Astrocyte (in vitro differentiated cells and primary cell): ENCODE measurements at regions not wholly inside any gene's neighbourhood (a gene's known extent, or its start where the extent isn't known, plus 50 kb on each side); places are given as distances from the start of the nearest gene placed in this dataset.
"Not testable (repeated sequence)": the region's sequence is repeated elsewhere in the genome, so short reads cannot be mapped to it uniquely, and the experiment has no call there.

Source experiments
- DNase-seq: peaks from one replicate; pipeline ENCODE4 v3.0.0-alpha.2; 2010; ENCODE audit warnings: low read depth
- FAIRE-seq: peaks from 2 replicates; lab custom pipeline; 2011; peaks lifted over from hg19 to GRCh38; lab: Jason Lieb, UNC
- H2AFZ ChIP-seq: 2 replicates; pipeline ENCODE4 v1.6.0; 2012; ENCODE audit warnings: low read depth, low read length, inconsistent platforms
- H3K27ac ChIP-seq: 2 replicates; pipeline ENCODE4 v1.5.1; 2011; ENCODE audit warnings: low read depth, low read length, inconsistent platforms
- H3K27me3 ChIP-seq: 2 replicates; pipeline ENCODE4 v1.6.0; 2011; ENCODE audit warnings: low read length, inconsistent platforms; ENCODE audit not compliant: insufficient read depth
- H3K36me3 ChIP-seq: 2 replicates; pipeline ENCODE4 v1.5.1; 2011; ENCODE audit warnings: low read length, inconsistent platforms; ENCODE audit not compliant: insufficient read depth
- H3K4me1 ChIP-seq: 2 replicates; pipeline ENCODE4 v1.5.1; 2011; ENCODE audit warnings: low read length, inconsistent platforms; ENCODE audit not compliant: insufficient read depth
- H3K4me2 ChIP-seq: 2 replicates; pipeline ENCODE4 v1.6.0; 2012; ENCODE audit warnings: low read length, inconsistent platforms
- H3K4me3 ChIP-seq: 2 replicates; pipeline ENCODE4 v1.5.1; 2011; ENCODE audit warnings: low read depth, mild to moderate bottlenecking, low read length, inconsistent platforms; ENCODE audit not compliant: insufficient read depth
- H3K79me2 ChIP-seq: 2 replicates; pipeline ENCODE4 v1.6.0; 2012; ENCODE audit warnings: mild to moderate bottlenecking, low read length, inconsistent platforms; ENCODE audit not compliant: insufficient read depth
- H3K9ac ChIP-seq: 2 replicates; pipeline ENCODE4 v1.6.0; 2012; ENCODE audit warnings: mild to moderate bottlenecking, low read length, inconsistent platforms
- H3K9me3 ChIP-seq: 2 replicates; pipeline ENCODE4 v1.5.1; 2012; ENCODE audit warnings: low read depth, mild to moderate bottlenecking, low read length, inconsistent platforms; ENCODE audit not compliant: insufficient read depth
- H4K20me1 ChIP-seq: 2 replicates; pipeline ENCODE4 v1.6.0; 2012; ENCODE audit warnings: low read length, inconsistent platforms; ENCODE audit not compliant: insufficient read depth
- H3K27ac Mint-ChIP-seq: one replicate; pipeline ENCODE4 v1.8.0; 2021; ENCODE audit warnings: mild to moderate bottlenecking, mixed read lengths; ENCODE audit not compliant: unreplicated experiment
- H3K27me3 Mint-ChIP-seq: one replicate; pipeline ENCODE4 v1.8.0; 2021; ENCODE audit warnings: low read depth, mixed read lengths; ENCODE audit not compliant: unreplicated experiment
- H3K36me3 Mint-ChIP-seq: one replicate; pipeline ENCODE4 v1.8.0; 2021; ENCODE audit warnings: low read depth, mixed read lengths; ENCODE audit not compliant: unreplicated experiment
- H3K4me1 Mint-ChIP-seq: one replicate; pipeline ENCODE4 v1.8.0; 2021; ENCODE audit warnings: low read depth, mixed read lengths; ENCODE audit not compliant: unreplicated experiment
- H3K4me3 Mint-ChIP-seq: one replicate; pipeline ENCODE4 v1.8.0; 2021; ENCODE audit warnings: mild to moderate bottlenecking, moderate library complexity, mixed read lengths; ENCODE audit not compliant: unreplicated experiment
- H3K9me3 Mint-ChIP-seq: one replicate; pipeline ENCODE4 v1.8.0; 2021; ENCODE audit warnings: mild to moderate bottlenecking, mixed read lengths; ENCODE audit not compliant: unreplicated experiment
- CTCF ChIP-seq: IDR thresholded peaks from 2 replicates; pipeline ENCODE4 v1.5.1; 2011; ENCODE audit warnings: low read depth, mild to moderate bottlenecking, inconsistent platforms, low read length, moderate library complexity; ENCODE audit not compliant: insufficient read depth
- EZH2 ChIP-seq: IDR thresholded peaks from 2 replicates; pipeline ENCODE4 v1.6.1; 2012; ENCODE audit warnings: mild to moderate bottlenecking, low read length, inconsistent platforms; ENCODE audit not compliant: insufficient read depth

GRCh38 chr5:18395126-18396110 is 761.2 kb downstream of the TAF11L14 start:
- H3K9me3 Mint-ChIP-seq = no peaks in the 10 kb centered on the region
- no peaks in the 10 kb centered on the region for H3K9me3 ChIP-seq
- TF ChIP-seq CTCF (no peak), EZH2 (no peak)

GRCh38 chr5:18397371-18397770 is 763.1 kb downstream of the TAF11L14 start:
- Mint-ChIP-seq H3K9me3 (no peaks in the 10 kb centered on the region), H3K4me1 (no peaks in the 10 kb centered on the region), H3K27me3 (no peaks in the 10 kb centered on the region), H3K36me3 (no peaks in the 10 kb centered on the region), H3K4me3 (no peak overlapping the region), H3K27ac (no peak overlapping the region)
- no peak overlapping the region for H2AFZ ChIP-seq
- no peaks in the 10 kb centered on the region for H3K27me3 ChIP-seq
- no peak overlapping the region for H3K4me2 ChIP-seq
- H4K20me1 ChIP-seq = no peaks in the 10 kb centered on the region
- TF ChIP-seq EZH2 (no peak), CTCF (no peak)
- no peak overlapping the region for H3K4me3 ChIP-seq
- no peaks in the 10 kb centered on the region for H3K9me3 ChIP-seq
- H3K79me2 ChIP-seq = no peaks in the 10 kb centered on the region
- FAIRE-seq (no peak), DNase-seq (no peak)
- H3K36me3 ChIP-seq = no peaks in the 10 kb centered on the region
- H3K9ac ChIP-seq = no peak overlapping the region
- no peak overlapping the region for H3K27ac ChIP-seq
- H3K4me1 ChIP-seq = peaks cover 3% of the 10 kb centered on the region

More at GRCh38 chr5:18395126-18396110, 761.2 kb downstream of the TAF11L14 start:
- Histone ChIP-seq H3K36me3 (no peaks in the 10 kb centered on the region), H3K4me1 (peaks cover 3% of the 10 kb centered on the region), H3K4me2 (no peak overlapping the region), H3K4me3 (no peak overlapping the region), H3K27ac (no peak overlapping the region), H3K9ac (no peak overlapping the region), H4K20me1 (no peaks in the 10 kb centered on the region), H2AFZ (no peak overlapping the region), H3K27me3 (no peaks in the 10 kb centered on the region), H3K79me2 (no peaks in the 10 kb centered on the region)
- DNase-seq = no peak
- no peaks in the 10 kb centered on the region for H3K4me1 Mint-ChIP-seq
- H3K4me3 Mint-ChIP-seq = no peak overlapping the region
- no peak for FAIRE-seq
- no peaks in the 10 kb centered on the region for H3K27me3 Mint-ChIP-seq
- no peak overlapping the region for H3K27ac Mint-ChIP-seq
- no peaks in the 10 kb centered on the region for H3K36me3 Mint-ChIP-seq

GRCh38 chr5:18397891-18398290 is 763.6 kb downstream of the TAF11L14 start:
- TF ChIP-seq EZH2 (no peak), CTCF (no peak)
- FAIRE-seq = no peak

GRCh38 chr5:18399461-18400327 is 765.4 kb downstream of the TAF11L14 start:
- H3K36me3 Mint-ChIP-seq, H3K27me3 ChIP-seq, H3K4me1 ChIP-seq, FAIRE-seq, DNase-seq, H4K20me1 ChIP-seq, H3K79me2 ChIP-seq, H3K4me3 ChIP-seq, H3K27ac ChIP-seq, H3K4me1 Mint-ChIP-seq, H3K9me3 ChIP-seq, H2AFZ ChIP-seq, H3K27ac Mint-ChIP-seq, H3K4me3 Mint-ChIP-seq, H3K9me3 Mint-ChIP-seq, H3K4me2 ChIP-seq, H3K27me3 Mint-ChIP-seq, H3K36me3 ChIP-seq, H3K9ac ChIP-seq: not testable (repeated sequence)

More at GRCh38 chr5:18397891-18398290, 763.6 kb downstream of the TAF11L14 start:
- Histone ChIP-seq H3K27ac (no peak overlapping the region), H3K27me3 (no peaks in the 10 kb centered on the region), H3K36me3 (no peaks in the 10 kb centered on the region), H3K79me2 (no peaks in the 10 kb centered on the region), H3K4me2 (no peak overlapping the region), H4K20me1 (no peaks in the 10 kb centered on the region), H3K4me3 (no peak overlapping the region), H3K9me3 (no peaks in the 10 kb centered on the region), H3K4me1 (peaks cover 3% of the 10 kb centered on the region), H3K9ac (no peak overlapping the region), H2AFZ (no peak overlapping the region)
- Mint-ChIP-seq H3K27me3 (no peaks in the 10 kb centered on the region), H3K4me1 (no peaks in the 10 kb centered on the region), H3K4me3 (no peak overlapping the region), H3K36me3 (no peaks in the 10 kb centered on the region), H3K27ac (no peak overlapping the region), H3K9me3 (no peaks in the 10 kb centered on the region)
- DNase-seq = no peak
